SIG-M5 treated with dmso at 0.1 percent for 504 hours (cell line): ENCODE measurements at regions not wholly inside any gene's neighbourhood (a gene's known extent, or its start where the extent isn't known, plus 50 kb on each side); places are given as distances from the start of the nearest gene placed in this dataset.

Experiments used
- DNase-seq: peaks from one replicate; lab custom pipeline; 2025; ENCODE audit not compliant: unreplicated experiment; lab: John Stamatoyannopoulos, UW

- DNase-seq: no peak
Measured at GRCh38 chr3:150104564-150104963, 133.9 kb upstream of the PFN2 start.

- DNase-seq: no peak
Measured at GRCh38 chr3:150101016-150101415, 130.3 kb upstream of the PFN2 start.

GRCh38 chr3:150098621-150099020 lies 127.9 kb upstream of the PFN2 start:
- no peak for DNase-seq

GRCh38 chr3:150097588-150097890 lies 126.8 kb upstream of the PFN2 start:
- no peak for DNase-seq

- DNase-seq: no peak
Measured at GRCh38 chr3:150096700-150097587, 126.2 kb upstream of the PFN2 start.

GRCh38 chr3:150094150-150094933 lies 123.6 kb upstream of the PFN2 start:
- DNase-seq: peak; percentile 35

- no peak for DNase-seq
Measured at GRCh38 chr3:150091626-150092025, 120.9 kb upstream of the PFN2 start.

DNA sequence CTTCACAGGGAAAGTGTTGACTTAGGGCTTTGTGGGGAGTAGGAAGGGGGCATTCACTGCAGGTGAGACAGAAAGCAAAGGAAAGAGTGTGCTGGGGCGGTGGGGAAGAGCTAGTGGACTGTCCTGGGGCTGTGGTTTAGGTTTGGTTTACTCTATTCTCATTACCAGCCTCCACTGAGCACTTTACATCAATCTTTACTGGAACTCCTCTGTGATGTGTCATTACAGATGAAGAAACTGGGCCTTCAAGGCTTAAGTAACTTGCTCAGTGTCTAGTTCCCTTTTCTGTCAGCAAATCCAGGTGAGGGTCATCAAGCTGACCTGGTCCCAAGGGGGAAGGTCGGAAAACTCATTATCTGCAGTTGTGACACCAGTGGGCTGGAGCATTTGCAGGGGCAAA lies 120.2 kb upstream of the PFN2 start:
- no peak for DNase-seq

- DNase-seq: no peak
Measured at GRCh38 chr3:150090006-150090405, 119.3 kb upstream of the PFN2 start.

DNA sequence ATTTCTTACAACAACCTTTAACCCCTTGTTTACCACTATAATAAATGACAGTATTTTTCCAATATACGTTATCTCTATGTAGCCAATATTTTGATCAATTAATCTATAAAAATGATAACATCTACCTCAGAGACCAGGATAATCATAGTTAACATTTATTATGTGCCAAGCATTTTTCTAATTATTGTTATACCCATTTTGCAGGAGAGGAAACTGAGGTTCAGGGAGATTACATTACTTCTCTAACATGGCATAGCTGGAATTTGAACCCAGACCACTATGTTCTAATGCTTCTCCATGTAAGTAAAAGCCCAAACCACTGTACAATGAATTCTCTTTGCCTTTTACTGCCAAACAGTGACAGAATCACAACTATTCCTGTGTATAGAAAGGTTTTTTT lies 113.4 kb upstream of the PFN2 start:
- DNase-seq: no peak

DNA sequence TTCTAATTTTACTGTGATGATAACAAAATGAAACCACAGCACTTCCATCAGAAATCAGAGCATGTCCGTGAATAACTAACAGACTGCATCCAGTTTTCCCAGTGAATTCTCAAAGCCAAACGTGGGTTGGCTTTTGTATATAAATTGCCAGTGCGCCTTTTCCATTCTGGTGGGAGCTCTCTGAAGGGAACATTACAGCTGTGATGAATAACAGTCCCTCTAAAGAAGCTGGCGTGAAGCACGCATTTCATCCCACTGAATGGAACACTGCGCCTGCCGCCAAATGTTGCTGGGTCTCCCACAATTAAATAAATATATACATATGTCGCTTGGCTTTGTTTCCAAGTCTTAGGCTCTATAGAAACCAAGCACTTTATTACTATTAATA lies 113.0 kb upstream of the PFN2 start:
- no peak for DNase-seq

DNA sequence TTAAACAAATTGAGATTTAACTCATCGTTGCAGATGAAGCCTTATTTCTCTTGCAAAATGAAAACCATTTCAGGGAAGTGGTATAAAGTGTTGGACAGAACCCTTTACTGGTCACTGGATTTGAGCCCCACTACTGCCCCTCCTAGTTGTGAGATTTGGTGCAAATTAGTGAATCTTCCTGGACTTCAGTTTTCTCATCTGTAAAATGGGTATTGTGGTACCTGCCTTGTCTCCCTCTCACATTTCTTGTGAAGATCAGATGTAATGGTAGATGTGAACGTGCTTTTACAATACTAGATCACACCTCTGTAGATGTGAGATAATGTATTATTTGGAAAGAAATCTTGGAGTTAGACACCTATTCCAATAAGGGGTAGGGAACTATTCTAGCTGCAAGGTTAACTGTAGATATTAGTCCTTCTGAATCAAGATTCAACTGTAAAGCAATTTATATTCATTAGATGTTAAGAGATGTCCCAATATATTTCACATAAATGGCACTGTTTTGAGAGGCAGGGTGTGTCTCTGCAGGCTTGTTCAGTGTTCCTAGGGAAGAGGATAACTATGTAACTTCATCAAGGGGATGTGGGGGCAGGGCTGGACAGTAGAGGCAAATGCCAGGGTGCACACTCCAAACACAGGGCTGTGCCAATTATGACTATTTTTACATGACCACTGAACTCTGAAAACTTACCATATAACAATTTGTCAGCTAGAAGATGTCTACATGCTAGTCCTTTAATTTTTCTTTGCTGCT lies 112.4 kb upstream of the PFN2 start:
- no peak for DNase-seq

DNA sequence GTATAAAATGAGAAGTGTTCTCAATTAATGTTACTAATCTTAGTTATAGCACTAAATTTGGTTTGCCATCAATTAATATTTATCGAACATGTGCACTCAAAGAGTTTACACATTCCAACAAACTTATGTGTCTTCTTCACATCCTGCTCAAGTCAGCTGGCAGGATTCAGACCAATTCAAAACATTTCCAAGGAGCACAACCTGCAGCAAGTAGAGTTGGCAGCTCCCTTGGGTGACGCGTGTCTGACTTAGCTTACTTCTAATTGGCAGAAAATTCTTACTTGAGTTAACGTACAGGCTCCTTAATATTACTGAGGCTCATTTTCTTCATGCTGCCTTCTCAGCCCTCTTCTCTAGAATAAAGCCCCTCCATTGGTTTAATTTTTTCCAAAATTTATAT lies 110.4 kb upstream of the PFN2 start:
- DNase-seq: no peak

- DNase-seq: no peak
Measured at GRCh38 chr3:150080058-150080730, 109.5 kb upstream of the PFN2 start.

DNA sequence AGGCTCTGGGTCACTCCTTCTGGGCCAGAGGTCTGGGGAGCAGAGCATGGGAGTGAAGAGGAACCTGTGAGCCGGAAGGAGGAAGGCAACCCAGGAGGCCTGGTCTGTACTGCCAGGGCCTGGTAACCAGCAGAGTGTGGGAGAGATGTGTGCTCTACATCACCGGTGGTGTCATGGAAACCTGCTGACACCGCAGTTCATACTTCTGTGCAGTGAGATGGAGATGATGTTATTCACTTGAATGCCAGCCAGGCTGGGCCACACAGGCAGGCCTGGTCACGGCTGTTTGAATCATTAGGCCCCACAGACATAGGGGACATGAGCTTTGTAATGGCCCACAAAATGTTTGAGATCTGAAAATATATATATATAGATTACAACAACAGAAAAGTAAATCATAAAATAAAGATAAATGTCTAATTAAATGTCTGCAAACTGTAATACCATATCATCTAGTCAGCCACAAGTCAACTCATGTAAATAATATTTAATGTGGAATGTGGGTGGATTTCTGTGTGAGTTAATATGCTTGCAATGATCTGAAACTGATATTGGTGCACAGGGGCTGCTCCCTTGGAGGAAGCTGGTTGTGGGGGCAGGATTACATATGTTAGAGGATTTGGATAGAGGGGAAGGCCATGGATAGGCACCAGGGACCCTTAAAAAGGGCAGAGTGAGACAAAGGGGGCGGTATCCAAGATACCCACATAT lies 108.5 kb upstream of the PFN2 start:
- no peak for DNase-seq

- no peak for DNase-seq
Measured at GRCh38 chr3:150077581-150078247, 107.0 kb upstream of the PFN2 start.

DNA sequence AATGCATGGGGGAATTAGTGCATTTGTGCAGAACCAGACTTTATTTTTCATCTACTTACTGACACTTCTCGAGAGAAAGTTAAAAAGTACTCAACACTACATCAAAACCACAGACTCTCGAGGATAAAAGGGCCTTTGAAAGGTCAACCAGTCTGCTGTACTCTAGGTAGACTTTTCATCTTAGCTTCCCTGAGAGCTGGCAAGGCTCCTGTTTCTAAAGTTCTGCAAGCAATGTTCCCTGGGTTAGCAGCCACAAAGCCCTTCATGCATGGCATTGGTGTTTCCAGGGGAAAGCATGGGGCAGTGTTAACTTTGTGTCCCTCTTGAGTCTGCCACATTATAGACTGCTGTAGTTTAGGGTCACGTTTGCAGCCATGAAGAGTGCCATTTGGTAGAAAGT lies 106.4 kb upstream of the PFN2 start:
- no peak for DNase-seq

GRCh38 chr3:150076443-150076842 lies 105.7 kb upstream of the PFN2 start:
- no peak for DNase-seq

- DNase-seq: no peak
Measured at GRCh38 chr3:150075417-150075865, 104.7 kb upstream of the PFN2 start.
